Suppressor macrophage treated with lipopolysaccharide for 1 hour (primary cell): ENCODE measurements at regions not wholly inside any gene's neighbourhood (a gene's known extent, or its start where the extent isn't known, plus 50 kb on each side); places are given as distances from the start of the nearest gene placed in this dataset.
"Not testable (repeated sequence)": the region's sequence is repeated elsewhere in the genome, so short reads cannot be mapped to it uniquely, and the experiment has no call there.

Experiments used
- DNase-seq, 3 donors: peaks; one replicate each; pipeline ENCODE4 v3.0.0-alpha.2; 2020 to 2022

DNA sequence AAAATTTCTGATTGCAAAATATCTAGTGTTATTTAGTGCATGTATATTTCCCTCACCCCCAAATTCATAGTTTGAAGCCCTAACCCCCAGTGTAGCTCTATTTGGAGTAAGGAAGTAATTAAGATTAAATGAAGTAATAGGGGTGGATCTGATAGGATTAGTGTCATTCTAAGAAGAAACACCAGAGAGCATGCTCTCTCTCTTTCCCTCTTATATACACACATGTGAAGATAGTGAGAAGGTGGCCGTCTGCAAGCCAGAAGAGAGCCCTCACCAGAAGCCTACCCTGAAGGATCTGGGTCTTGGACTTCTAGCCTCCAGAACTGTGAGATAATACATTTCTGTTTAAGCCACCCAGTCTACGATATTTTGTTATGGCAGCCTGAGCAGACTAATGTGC is 120.3 kb downstream of the TMEM30B start:
- no peak for DNase-seq

DNA sequence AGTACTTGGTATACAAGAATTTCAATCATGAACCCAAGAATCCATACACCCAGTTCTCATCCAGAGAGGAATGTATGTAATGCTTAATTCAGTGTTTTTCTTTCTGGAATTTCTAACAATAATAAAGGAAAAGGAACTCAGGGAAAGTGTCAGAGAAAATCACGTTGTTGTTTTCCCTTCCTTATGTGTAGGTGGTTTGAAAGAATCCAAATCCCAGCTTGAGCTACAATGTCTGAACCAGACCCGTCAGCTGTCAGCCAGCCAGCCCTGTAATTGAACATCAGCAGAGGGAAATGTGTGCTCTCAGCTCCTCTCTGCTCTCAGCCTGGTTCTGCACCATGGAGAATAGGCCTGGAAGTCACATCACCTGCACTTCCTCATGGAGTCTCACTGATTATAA is 126.5 kb downstream of the TMEM30B start:
- no peak for DNase-seq

DNA sequence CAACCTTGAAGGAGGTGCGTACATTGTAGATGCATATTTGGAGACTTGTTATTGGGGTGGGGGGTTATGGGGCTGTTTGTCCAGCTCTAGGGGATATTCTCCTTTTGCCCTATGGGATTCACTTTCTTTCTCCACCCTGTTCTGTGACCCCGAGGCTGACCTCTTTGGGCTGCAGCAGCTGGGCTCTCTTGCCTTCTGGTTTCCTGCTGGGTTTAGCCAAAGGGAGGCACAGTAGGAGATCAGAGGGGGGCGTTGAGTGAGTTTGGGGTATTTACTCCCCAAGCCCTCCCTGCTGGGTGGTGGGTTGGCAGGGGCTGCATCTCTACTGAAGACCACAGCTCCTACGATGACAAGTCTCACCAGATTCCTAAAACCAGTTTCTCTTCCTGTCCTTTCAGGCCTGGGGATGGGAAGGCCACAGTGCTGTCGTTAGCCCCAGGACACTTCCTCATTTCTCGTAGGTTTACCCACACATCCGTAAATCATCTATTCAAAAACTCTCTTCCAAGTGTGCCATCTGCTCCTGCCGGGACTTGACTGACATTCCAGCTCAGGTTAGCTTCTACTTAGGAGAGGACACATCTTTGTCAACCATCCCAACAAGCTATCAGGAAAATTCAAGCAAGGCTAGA is 127.1 kb downstream of the TMEM30B start:
- peak; percentile 35 to 47 (median 40) for DNase-seq

DNA sequence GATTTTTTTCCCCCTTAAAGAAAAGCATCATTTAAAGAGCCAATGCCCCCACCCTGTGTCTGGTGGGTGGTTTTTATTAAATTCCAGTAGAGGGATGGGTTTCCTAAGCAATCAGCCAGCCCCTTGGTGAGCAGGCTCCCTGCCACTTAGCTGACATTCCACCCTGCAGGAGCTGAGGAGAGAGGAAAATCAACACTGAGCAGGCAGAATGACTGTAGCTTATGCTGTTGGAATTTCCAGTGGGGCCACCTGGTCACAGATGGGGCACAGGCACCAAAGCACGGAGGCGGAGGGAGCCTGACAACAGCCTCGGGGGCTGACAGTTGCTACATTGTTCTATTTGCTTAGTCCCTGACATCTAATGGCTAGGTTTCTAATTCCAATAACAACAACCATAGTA is 127.7 kb downstream of the TMEM30B start:
- DNase-seq: no peak

DNA sequence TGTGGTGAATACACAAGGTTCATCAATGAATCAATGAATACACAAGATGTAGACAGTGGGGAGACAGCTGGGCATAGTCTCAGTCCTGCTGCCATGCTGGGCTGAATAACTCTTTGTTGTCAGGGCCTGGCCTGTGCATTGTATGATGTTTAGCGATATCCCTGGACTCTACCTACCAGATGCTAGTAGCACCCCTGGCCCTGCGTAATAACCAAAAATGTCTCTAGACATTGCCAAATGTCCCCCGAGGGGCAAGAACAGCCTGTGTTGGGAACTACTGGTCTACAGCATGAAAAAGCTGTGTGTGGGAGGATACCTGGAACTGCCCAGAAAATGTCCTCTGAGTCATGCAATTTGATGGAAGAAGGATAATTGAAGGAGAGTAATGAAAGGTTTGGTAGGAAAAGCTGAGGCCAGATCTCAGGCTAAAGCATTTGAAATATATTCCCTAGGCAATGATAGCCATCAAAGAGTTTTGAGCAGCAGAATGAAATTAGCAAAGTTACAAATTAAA is 128.2 kb downstream of the TMEM30B start:
- no peak for DNase-seq

DNA sequence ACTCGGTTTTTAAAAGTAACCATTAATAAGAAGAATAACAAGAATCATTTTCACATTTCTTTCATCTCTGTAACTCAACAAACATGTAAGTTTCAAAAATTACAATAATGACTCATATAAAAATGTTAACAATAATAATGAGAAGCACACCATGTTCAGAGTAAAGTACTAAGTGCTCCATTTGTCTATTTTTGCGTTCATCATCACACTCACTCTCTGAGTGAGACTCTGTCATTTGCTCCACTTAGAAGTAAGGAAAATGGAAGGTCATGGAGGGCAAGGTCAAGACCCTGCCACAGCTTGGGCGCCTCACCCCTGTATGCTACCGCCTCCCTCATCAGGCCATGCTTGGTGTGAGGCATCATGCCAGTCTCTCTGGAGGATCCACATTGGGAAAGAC is 129.9 kb downstream of the TMEM30B start:
- no peak for DNase-seq

DNA sequence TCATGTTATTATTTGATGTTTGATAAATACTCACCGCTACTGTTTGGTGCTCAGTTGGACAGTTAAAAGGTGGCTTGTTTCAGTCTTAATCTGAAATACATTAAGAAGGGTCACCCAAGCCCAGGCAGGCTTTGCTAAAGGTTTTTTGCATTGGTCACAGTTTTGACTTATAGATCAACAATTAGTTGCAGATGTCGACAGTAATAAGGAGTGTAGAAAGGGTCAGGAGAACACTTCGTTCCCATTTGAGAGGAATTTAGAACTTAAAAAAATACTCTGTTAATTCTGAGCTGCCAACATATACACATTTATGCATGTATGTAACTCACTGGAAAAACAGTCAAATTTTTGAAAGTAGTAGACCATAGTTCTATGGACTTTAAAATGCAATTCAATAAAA is 130.3 kb downstream of the TMEM30B start:
- no peak for DNase-seq

DNA sequence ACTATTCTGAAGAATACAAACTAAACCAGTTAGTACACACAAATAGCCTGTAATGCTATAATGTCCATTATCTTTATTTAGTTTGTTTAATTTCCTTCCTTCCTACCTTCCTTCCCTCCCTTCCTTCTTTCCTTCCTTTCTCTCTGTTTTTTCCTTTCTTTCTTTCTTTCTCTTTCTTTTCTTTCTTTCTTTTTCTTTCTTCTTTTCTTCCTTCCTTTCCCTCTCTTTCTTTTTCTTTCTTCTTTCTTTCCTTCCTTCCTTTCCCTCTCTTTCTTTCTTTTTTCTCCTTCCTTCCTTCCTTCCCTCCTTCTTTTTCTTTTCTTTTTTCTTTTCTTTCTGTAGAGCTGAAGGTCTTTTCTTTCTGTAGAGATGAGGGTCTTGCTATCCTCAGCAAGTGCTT is 131.2 kb downstream of the TMEM30B start:
- no peak for DNase-seq

DNA sequence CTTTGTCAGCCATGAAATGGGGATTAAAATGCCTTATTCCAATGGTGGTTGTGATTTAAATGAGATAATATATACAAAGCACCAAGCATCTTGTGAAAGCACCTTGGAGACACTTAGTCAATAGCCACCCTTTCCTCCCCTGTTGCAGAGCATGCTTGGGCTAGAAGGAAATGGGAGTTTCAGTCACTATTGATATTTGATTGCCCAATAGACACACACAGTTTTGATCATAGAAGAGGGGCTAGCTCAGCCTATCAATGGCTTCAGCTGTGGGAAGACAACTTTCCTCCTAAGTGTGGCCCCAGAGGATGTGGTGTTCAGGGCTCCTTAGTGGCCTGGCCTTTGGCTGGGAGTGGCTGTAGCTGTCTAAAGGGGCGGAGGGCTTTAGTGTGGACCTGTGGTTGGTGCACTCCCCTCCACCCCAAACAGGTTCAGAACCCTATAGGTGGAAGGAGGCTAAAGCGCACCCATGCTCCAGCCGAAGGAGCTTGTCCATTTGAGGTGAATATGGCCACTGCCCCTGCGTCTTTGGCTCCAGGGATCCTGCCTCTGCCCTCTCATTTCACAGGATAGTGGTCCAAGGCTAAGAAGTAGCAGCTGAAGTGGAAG is 132.3 kb downstream of the TMEM30B start:
- DNase-seq: no peak

DNA sequence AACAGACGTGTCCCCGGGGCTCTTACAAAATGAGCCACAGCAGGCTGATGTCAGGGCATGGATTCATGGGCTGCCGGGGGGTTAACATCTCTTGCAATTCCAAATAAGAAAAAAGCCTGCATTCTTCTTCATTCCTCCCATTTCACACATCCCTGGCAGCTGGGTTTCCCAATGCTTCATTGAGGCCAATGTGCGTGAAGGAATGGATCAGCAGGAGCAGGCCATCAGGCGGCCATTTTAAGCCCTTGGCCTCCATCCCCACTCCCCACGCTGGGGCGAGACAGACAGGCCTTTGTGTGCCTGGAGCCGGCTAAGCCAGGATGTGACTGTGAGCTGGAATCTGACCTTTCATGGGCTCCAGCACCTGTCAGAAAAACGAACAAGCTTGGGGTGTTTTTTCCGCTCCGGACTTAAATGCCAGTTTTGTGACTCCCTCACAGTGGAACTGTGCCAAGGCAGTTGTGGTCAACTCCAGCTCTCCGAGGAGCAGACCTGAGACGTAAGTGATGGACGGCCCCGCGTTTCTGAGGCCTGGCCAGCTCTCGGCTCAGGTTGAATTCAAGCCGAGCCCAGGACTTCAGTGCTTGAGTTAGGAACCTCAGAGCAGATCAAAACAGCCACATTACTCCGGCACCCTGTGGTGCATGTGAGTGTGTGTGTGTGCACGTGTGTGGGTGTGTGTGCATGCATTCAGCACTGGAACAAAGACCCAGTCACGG is 133.1 kb downstream of the TMEM30B start:
- no peak for DNase-seq

DNA sequence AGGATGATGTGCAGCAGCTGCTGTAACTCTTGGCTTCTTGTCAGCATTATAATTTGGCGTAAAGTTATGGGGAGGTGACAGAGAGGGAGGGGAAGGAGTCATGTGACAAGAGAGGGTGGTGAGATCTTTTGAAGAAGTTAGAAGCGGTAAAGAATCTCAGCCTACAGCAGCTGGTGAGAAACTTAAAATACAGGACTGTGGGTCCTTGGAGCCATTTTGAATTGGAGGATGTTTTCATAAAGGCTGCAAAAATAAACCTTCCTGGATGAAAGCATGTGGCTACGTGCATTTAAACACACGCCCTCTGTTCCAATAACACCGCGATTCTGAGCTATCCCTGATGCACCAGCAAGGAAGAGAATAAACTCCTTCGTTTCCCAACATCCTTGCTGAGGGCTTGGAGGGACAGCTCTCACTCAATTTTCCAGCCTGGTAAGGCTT is 133.7 kb downstream of the TMEM30B start:
- DNase-seq: no peak

DNA sequence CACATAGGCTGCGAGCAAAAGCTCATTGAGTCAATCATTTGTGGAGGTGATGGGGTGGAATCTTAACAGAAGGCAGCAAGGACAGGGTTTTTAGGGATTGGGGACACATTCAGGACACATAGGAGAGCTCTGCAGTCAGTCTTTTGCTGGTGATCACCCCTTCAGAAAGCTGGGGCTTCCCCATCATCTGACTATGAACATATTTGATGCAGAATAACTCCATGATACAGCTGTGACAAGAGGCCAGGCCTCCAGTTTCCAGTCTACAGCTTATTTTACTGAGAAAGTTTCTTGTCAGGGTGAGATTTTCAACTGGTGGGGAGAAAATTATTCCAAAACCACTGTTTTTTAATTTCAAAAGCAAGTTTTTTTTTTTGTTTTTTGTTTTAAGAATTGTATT is 134.2 kb downstream of the TMEM30B start:
- DNase-seq: no peak

DNA sequence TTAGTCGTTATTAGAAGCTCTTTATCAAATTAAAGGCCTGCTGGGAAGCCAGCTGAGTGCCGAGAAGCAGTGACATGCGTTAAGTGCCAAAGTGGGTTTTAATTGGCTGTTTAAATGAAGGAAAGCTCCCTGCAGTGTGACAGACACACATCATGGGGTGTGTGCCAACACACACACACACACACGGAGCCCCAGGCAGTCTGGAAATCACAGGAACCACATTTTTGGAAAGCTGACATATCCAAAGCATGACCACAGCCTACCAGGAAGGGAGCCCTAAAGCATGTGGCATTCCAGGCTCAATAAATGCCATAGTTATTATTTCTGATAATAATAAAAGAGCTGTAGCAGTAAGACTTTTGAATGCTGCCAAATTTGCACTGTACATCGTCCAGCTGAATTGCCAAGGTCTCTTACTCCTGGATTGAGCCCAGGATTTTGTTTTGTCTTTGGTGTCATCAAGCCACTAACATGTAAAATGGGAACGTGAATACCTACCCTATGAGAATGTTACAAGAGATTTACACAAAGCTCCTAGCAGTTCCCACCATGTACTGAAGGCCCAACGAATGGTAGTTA is 135.1 kb downstream of the TMEM30B start:
- no peak for DNase-seq

DNA sequence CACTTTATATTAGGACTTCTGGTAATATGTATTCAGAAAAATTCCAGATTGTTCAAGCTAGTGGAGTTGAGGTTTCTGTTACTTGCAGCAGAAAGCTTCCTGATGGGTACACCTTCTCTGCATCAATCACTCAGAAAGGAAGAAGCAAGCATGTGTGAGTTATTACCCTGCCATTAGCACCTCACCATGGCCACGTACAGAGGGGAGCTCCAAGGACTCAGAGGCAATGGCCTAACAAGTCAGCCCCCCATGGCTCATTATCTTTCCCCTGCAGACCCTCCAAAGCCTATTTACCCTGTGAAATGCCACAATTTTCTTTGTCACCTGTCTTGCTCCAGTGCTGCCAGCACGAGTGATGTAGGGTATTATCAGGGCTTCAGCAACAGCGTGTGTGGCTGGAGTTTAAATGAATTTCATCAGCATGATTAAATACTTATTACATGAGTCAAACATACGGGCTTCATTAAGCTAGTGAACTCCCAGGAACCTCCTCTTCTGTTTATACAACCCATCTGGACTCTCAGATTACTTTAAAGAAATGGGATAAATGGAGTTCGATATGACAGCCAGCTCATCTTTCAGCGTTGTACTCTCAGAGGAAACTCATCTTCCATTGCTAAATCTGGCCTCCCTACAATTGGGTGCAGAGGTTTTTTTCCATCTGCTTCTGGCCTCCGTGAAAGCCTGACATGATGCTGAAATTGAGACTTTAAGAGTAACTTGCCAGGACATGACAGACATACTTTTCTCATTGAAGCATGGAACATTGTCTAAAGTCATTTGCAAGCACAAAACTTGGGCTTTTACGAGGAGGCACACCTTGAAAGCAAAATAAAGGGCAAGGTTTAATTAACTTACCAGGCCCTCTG is 135.9 kb downstream of the TMEM30B start:
- DNase-seq: no peak

DNA sequence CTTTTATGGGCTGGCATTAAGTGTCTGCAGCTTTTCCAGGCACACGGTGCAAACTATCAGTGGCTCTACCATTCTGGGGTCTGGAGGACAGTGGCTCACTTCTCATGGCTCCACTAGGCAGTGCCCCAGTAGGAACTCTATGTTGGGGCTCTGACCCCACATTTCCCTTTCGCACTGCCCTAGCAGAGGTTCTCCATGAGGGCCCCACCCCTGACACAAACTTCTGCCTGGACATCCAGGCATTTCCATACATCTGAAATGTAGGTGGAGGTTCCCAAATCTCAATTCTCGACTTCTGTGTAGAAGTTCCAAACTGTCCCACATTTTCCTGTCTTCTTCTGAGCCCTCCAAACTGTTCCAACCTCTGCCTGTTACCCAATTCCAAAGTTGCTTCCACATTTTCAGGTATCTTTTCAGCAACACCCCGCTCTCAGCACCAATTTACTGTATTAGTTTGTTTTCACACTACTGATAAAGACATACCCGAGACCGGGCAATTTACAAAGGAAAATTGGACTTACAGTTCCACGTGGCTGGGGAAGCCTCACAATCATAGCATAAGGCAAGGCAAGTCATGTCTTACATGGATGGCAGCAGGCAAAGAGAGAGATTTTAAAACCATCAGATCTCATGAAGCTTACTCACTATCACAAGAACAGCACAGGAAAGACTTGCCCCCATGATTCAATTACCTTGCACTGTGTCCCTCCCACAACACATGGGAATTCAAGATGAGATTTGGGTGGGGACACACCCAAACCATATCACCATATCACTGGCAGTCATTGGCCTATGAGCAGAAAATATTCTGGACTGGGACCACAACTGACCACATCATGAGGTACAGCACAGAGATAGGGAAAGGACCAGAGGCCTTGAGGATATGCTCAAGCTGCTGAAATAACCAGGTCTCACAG is 136.8 kb downstream of the TMEM30B start:
- DNase-seq: not testable (repeated sequence)

DNA sequence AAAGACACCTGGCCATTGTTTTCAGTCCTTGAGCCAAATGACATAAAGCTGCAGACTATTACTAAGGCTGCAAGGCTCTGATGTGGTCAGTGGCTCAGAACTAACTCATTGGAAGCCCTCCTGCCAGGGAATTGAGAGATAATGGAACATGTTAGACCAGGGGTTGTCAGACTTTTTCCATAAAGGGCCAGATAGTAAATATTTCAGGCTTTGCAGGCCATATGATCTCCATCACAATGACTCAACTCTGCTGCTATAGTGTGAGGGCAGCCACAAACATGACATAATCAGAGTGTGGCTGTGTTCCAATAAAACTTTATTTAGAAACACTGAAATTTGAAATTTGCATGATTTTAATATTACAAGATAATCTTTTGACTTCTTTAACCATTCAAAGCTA is 140.3 kb downstream of the TMEM30B start:
- DNase-seq: peak in 1 of 3 donors; percentile 13

DNA sequence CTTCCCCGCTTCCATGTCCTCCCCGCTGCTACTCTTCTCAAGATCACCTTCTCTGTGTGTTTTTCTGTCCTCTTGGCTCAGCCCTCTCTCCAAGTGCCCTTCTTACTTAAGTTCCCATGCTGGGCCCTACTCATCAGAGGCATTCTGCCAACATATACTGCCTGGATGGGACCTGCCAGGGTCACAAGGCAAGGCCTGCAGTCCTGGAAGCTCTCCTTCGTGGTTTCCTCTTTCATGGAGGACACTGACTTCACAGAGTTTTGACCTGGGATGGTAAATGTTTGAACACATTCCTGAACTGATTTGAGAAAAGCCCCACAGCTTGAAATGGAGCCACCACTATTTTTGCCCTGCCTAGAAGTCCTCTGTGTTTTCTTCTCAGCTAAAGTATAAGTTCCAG is 140.9 kb downstream of the TMEM30B start:
- no peak for DNase-seq

DNA sequence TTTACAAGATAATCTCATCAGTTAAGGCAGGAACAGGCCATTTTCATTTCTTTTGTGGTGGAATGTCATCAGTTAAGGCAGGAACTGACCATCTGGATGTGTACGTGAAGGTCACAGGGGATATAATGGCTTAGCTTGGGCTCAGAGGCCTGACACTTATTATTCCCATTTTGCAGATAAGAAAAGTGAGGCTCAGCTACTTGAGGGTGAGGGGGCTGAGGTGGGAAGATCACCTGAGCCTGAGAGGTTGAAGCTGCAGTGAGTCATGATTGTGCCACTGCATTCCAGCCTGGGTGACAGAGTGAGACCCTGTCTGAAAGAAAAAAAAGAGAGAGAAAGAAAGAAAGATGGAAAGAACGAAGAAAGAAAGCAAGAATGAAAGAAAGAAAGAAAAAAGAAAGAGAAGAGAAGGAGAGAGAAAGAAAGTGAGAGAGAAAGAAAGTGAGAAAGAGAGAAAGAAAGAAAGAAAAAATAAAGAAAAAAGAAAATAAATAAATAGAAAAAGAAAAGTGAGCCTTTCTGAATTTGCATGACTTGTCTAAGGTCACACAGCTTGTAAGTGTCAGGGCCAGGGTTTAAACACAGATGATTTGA is 142.0 kb downstream of the TMEM30B start:
- no peak for DNase-seq

DNA sequence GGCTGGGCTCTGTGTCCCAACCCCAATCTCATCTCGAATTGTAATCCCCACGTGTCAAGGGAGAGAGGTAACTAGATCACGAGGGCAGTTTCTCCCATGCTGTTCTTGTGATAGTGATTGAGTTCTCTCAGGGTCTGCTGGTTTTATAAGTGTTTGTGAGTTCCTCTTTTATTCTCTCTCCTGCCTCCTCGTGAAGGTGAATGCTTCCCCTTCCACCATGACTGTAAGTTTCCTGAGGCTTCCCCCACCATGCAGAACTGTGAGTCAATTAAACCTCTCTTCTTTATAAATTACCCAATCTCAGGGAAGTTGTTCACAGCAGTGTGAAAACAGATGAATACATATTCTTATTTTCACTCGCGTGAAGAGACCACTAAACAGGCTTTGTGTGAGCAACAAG is 148.2 kb downstream of the TMEM30B start:
- peak in 1 of 3 donors; percentile 17 for DNase-seq

DNA sequence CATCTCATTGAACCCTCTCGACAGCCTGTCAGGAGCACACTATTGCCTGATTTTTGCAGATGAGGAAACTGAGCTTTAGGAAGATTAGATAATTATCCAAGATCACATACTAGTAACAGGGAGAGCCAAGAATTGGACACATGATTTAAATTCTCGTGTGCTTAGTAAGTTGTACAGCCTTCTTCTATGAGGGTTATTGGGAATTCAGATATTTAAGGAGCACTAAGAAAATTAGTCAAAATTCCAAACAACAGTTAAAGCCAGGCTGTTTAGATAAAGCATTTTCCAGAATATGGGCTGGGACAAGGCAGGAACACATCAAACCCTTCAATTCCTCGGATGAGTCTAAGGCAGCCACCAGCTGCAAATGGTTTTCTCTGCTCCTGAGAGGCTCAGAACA is 148.8 kb downstream of the TMEM30B start:
- DNase-seq: no peak
